B cell (primary cell): ENCODE measurements at regions not wholly inside any gene's neighbourhood (a gene's known extent, or its start where the extent isn't known, plus 50 kb on each side); places are given as distances from the start of the nearest gene placed in this dataset.
"Not testable (repeated sequence)": the region's sequence is repeated elsewhere in the genome, so short reads cannot be mapped to it uniquely, and the experiment has no call there.

Experiments
- ATAC-seq: fragments of 200-7000 bp; cut with Tn5 transposase; one replicate; pipeline ENCODE4 v1.10.0; 2021; ENCODE audit warnings: low read depth, mild to moderate bottlenecking, moderate number of reproducible peaks, moderate library complexity
- CTCF ChIA-PET: fragments of 350-600 bp; sonication (Branson Sonifier 250); formaldehyde crosslinking; loops from one replicate; lab custom pipeline; 2021; ENCODE audit warnings: antibody characterized with exemption, inconsistent platforms; lab: Charles Lee
- POLR2A ChIA-PET: fragments of 350-600 bp; sonication (Branson Sonifier 250); formaldehyde crosslinking; loops from one replicate; lab custom pipeline; 2021; ENCODE audit warnings: antibody characterized with exemption; lab: Charles Lee
- DNase-seq: peaks from one replicate; pipeline ENCODE4 v3.0.0; 2013
- H2AFZ ChIP-seq: 2 replicates; pipeline ENCODE4 v1.6.1; 2012; ENCODE audit warnings: mild to moderate bottlenecking, low read depth, low read length; ENCODE audit not compliant: insufficient read depth, poor library complexity, severe bottlenecking
- H3K27ac ChIP-seq, 2 donors: 1 replicate in 1 of 2; 2 replicates in 1 of 2; pipeline ENCODE4 v1.5.1; 2012 to 2013; ENCODE audit warnings: low read length in 2 of 2, mild to moderate bottlenecking in 2 of 2, moderate library complexity in 1 of 2
- H3K27me3 ChIP-seq, 4 experiments: fragments of 200-600 bp in 1 of 4; sonication (generic) in 1 of 4; replicated peaks in 1 of 4; 1 replicate in 2 of 4; 2 replicates in 2 of 4; pipeline versions ENCODE4 v1.6.1 to v1.7.0; 2013 to 2016; ENCODE audit warnings: low read length in 3 of 4, mild to moderate bottlenecking in 2 of 4, mixed read lengths in 1 of 4, moderate library complexity in 1 of 4; ENCODE audit not compliant: insufficient read depth in 4 of 4, control insufficient read depth in 3 of 4; ENCODE audit errors: control extremely low read depth in 1 of 4
- H3K36me3 ChIP-seq, 2 experiments: replicated peaks in 1 of 2; 1 replicate in 1 of 2; 2 replicates in 1 of 2; pipeline versions ENCODE4 v1.6.1 to v1.7.1; 2013; ENCODE audit warnings: low read length in 1 of 2; ENCODE audit not compliant: insufficient read depth in 2 of 2, control insufficient read depth in 1 of 2; ENCODE audit errors: control extremely low read depth in 1 of 2, extremely low read depth in 1 of 2
- H3K4me1 ChIP-seq, 2 donors: fragments of 200-600 bp in 1 of 2; sonication (generic) in 1 of 2; 1 replicate in 1 of 2; 2 replicates in 1 of 2; pipeline versions ENCODE4 v1.5.1 to v1.6.1; 2013 to 2017; ENCODE audit warnings: low read length in 2 of 2; ENCODE audit not compliant: control insufficient read depth in 2 of 2, insufficient read depth in 2 of 2
- H3K4me2 ChIP-seq: replicated peaks from 2 replicates; pipeline ENCODE3; 2012; ENCODE audit warnings: mild to moderate bottlenecking, low read depth, low read length; ENCODE audit not compliant: poor library complexity, severe bottlenecking
- H3K4me3 ChIP-seq, 5 experiments: fragments of 200-600 bp in 1 of 5; sonication (generic) in 1 of 5; 1 replicate in 3 of 5; 2 replicates in 2 of 5; pipeline versions ENCODE4 v1.5.1 to v1.7.0; 2011 to 2016; ENCODE audit warnings: low read length in 4 of 5, mild to moderate bottlenecking in 4 of 5, low read depth in 2 of 5, control low read depth in 1 of 5, moderate library complexity in 1 of 5; ENCODE audit not compliant: insufficient read depth in 1 of 5; ENCODE audit errors: control extremely low read depth in 1 of 5, extremely low read depth in 1 of 5
- H3K79me2 ChIP-seq: fragments of 200-600 bp; sonication (generic); one replicate; pipeline ENCODE4 v1.6.0; 2016; ENCODE audit warnings: low read length; ENCODE audit not compliant: control insufficient read depth, insufficient read depth
- H3K9ac ChIP-seq: fragments of 200-600 bp; sonication (generic); 2 replicates; pipeline ENCODE4 v1.6.1; 2017; ENCODE audit warnings: mild to moderate bottlenecking, low read length, moderate library complexity
- H3K9me3 ChIP-seq, 3 donors: one replicate each; pipeline versions ENCODE4 v1.6.1 to v1.7.1; 2013; ENCODE audit warnings: low read length in 2 of 3; ENCODE audit not compliant: control insufficient read depth in 2 of 3, insufficient read depth in 1 of 3; ENCODE audit errors: control extremely low read depth in 1 of 3
- H4K20me1 ChIP-seq: 2 replicates; pipeline ENCODE4 v1.6.0; 2012; ENCODE audit warnings: mild to moderate bottlenecking, low read length; ENCODE audit not compliant: insufficient read depth, control insufficient read depth, poor library complexity, severe bottlenecking
- H3K27ac Mint-ChIP-seq: one replicate; pipeline ENCODE4 v1.8.0; 2021; ENCODE audit warnings: mixed read lengths
- H3K27me3 Mint-ChIP-seq: one replicate; pipeline ENCODE4 v1.8.0; 2021; ENCODE audit warnings: mixed read lengths
- H3K4me1 Mint-ChIP-seq: one replicate; pipeline ENCODE4 v1.8.0; 2021; ENCODE audit warnings: mixed read lengths
- H3K4me3 Mint-ChIP-seq: one replicate; pipeline ENCODE4 v1.8.0; 2021; ENCODE audit warnings: mixed read lengths
- H3K9me3 Mint-ChIP-seq: one replicate; pipeline ENCODE4 v1.8.0; 2022; ENCODE audit warnings: mixed read lengths; ENCODE audit not compliant: insufficient read depth
- CTCF ChIP-seq: fragments of 200-600 bp; IDR thresholded peaks from one replicate; pipeline ENCODE4 v1.8.0; 2022; ENCODE audit warnings: antibody characterized with exemption, mild to moderate bottlenecking
- EZH2 ChIP-seq: IDR thresholded peaks from 2 replicates; pipeline ENCODE4 v1.6.1; 2012; ENCODE audit warnings: borderline replicate concordance, low read depth, mild to moderate bottlenecking, moderate library complexity, low read length; ENCODE audit not compliant: insufficient read depth, poor library complexity, severe bottlenecking
- WGBS: methylation state at CpG from one replicate; pipeline ENCODE4 v1.1.5; 2013; ENCODE audit warnings: missing lambda C conversion rate; ENCODE audit not compliant: insufficient coverage; 5-methylcytosine and 5-hydroxymethylcytosine counted together
- intact Hi-C: fragments of 100-400 bp; cut with micrococcal nuclease; formaldehyde crosslinking; loops from one replicate; pipeline ENCODE4 v1.10.0; 2022

GRCh38 chr6:22378536-22378935, 81.7 kb upstream of the PRL start:
- H3K4me1 ChIP-seq, CTCF ChIA-PET, H3K4me1 Mint-ChIP-seq, H4K20me1 ChIP-seq, H3K27me3 Mint-ChIP-seq, H3K9me3 ChIP-seq, H3K36me3 ChIP-seq, intact Hi-C loops, H3K27ac Mint-ChIP-seq, H3K4me3 Mint-ChIP-seq, H3K79me2 ChIP-seq, H3K27me3 ChIP-seq, H3K4me2 ChIP-seq, DNase-seq, H3K4me3 ChIP-seq, H2AFZ ChIP-seq, H3K9me3 Mint-ChIP-seq, POLR2A ChIA-PET, H3K9ac ChIP-seq, H3K27ac ChIP-seq, ATAC-seq: not testable (repeated sequence)
- no CpG with 5 or more reads among the region's 1 CpG for WGBS

- H3K36me3 ChIP-seq, result no peaks in the 10 kb centered on the region
- TF ChIP-seq EZH2, result no peak
- TF ChIP-seq CTCF, result no peak
- H3K9ac ChIP-seq, result no peak overlapping the region
- DNase-seq (no peak), ATAC-seq (no peak)
- no peaks in the 10 kb centered on the region for H3K27me3 ChIP-seq
- intact Hi-C loops, result no loop called here
- H3K79me2 ChIP-seq, result no peaks in the 10 kb centered on the region
- ChIA-PET CTCF (no interaction called here), POLR2A (no interaction called here)
- H3K4me3 Mint-ChIP-seq, result no peak overlapping the region
- no peaks in the 10 kb centered on the region for H3K9me3 ChIP-seq
- no peaks in the 10 kb centered on the region for H3K4me1 Mint-ChIP-seq
- no peak overlapping the region for H3K27ac Mint-ChIP-seq
- no peaks in the 10 kb centered on the region for H3K4me1 ChIP-seq
- no peak overlapping the region for H3K4me2 ChIP-seq
- H4K20me1 ChIP-seq, result no peaks in the 10 kb centered on the region
- H3K4me3 ChIP-seq, result no peak overlapping the region
- no peaks in the 10 kb centered on the region for H3K27me3 Mint-ChIP-seq
- no peaks in the 10 kb centered on the region for H3K9me3 Mint-ChIP-seq
- 87% methylated on average over 3 of the region's 3 CpGs for WGBS
- no peak overlapping the region for H3K27ac ChIP-seq
- no peak overlapping the region for H2AFZ ChIP-seq
Observed at GRCh38 chr6:22380236-22380635, 83.4 kb upstream of the PRL start.
